ENCODE measurements at regions not wholly inside any gene's neighbourhood (a gene's known extent, or its start where the extent isn't known, plus 50 kb on each side); places are given as distances from the start of the nearest gene placed in this dataset.

DNA sequence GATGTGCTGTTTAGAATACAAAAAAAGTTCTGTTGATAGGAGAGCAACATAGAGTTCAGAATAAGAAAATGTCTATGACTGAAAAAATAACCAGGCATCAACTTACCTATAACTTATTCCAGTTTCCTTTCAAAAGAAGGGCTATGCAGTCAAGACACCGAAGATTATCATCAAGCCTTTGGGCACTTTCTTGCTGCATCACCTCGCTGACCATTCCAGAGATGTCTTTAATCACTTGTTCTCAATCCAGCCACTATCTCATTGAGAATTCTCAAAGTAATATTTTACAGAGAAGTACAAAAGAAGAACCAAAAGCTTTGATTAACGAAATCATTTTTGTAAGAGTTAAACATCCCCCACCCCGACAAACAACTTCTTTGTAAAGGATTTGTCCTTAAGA, 198.3 kb upstream of the P2RY1 start:
- Mint-ChIP-seq H3K4me3 (no peak overlapping the region), H3K36me3 (ENCODE audit: insufficient read depth in 1 of 3, low read depth in 3 of 3) (no peaks in the 10 kb centered on the region), H3K9me3 (no peaks in the 10 kb centered on the region; a peak in 1 of 5 replicates), H3K4me1 (no peaks in the 10 kb centered on the region), H3K27ac (no peak overlapping the region), H3K27me3 (ENCODE audit: low read depth) (no peaks in the 10 kb centered on the region)
- H3K9me3 ChIP-seq (ENCODE audit: control insufficient read depth, low read depth, low read length), result no peaks in the 10 kb centered on the region
- no peak overlapping the region for H2BK20ac ChIP-seq (ENCODE audit: low read depth, low read length, poor library complexity, severe bottlenecking)
- H2BK5ac ChIP-seq (ENCODE audit: insufficient read length, low read length), result no peak overlapping the region
- no peaks in the 10 kb centered on the region for H4K20me1 ChIP-seq (ENCODE audit: control insufficient read depth, insufficient read depth, insufficient read length)
- H2AFZ ChIP-seq (ENCODE audit: low read length), result no peak overlapping the region
- H3K9ac ChIP-seq (ENCODE audit: extremely low read depth, insufficient read length, low read length), result no peak overlapping the region
- no peak overlapping the region for H3K23ac ChIP-seq (ENCODE audit: insufficient read length, low read depth, low read length)
- H2BK120ac ChIP-seq (ENCODE audit: low read depth, low read length, poor library complexity, severe bottlenecking), result no peak overlapping the region
- no peaks in the 10 kb centered on the region; the same call in 1 of the 2 replicates for H3K27me3 ChIP-seq (ENCODE audit: insufficient read depth, low read length)
- H3K79me1 ChIP-seq (ENCODE audit: insufficient read depth, low read depth, low read length, poor library complexity, severe bottlenecking), result no peaks in the 10 kb centered on the region
- no peak for DNase-seq
- H3K27ac ChIP-seq (ENCODE audit: insufficient read length, low read depth, low read length), result no peak overlapping the region
- H3K23me2 ChIP-seq (ENCODE audit: insufficient read length, low read depth, low read length, poor library complexity, severe bottlenecking), result no peaks in the 10 kb centered on the region
- no peak overlapping the region for H3K4ac ChIP-seq (ENCODE audit: low read depth, low read length)
- no peak overlapping the region for H2BK15ac ChIP-seq (ENCODE audit: low read depth, low read length)
- no peaks in the 10 kb centered on the region; the same call in 1 of the 2 replicates for H3K4me1 ChIP-seq (ENCODE audit: insufficient read depth, low read length)
- H2BK12ac ChIP-seq (ENCODE audit: insufficient read length, low read depth, low read length), result no peak overlapping the region
- H3K14ac ChIP-seq (ENCODE audit: insufficient read depth, low read length), result no peak overlapping the region
- H3K56ac ChIP-seq (ENCODE audit: insufficient read length, low read depth, low read length), result no peak overlapping the region
- H4K91ac ChIP-seq (ENCODE audit: insufficient read length, low read depth, low read length), result no peak overlapping the region
- TF ChIP-seq, protein P1, sequence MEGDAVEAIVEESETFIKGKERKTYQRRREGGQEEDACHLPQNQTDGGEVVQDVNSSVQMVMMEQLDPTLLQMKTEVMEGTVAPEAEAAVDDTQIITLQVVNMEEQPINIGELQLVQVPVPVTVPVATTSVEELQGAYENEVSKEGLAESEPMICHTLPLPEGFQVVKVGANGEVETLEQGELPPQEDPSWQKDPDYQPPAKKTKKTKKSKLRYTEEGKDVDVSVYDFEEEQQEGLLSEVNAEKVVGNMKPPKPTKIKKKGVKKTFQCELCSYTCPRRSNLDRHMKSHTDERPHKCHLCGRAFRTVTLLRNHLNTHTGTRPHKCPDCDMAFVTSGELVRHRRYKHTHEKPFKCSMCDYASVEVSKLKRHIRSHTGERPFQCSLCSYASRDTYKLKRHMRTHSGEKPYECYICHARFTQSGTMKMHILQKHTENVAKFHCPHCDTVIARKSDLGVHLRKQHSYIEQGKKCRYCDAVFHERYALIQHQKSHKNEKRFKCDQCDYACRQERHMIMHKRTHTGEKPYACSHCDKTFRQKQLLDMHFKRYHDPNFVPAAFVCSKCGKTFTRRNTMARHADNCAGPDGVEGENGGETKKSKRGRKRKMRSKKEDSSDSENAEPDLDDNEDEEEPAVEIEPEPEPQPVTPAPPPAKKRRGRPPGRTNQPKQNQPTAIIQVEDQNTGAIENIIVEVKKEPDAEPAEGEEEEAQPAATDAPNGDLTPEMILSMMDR (conservative IDR thresholded peaks at IDR 0.05), result no peak
- no peaks in the 10 kb centered on the region for H3K79me2 ChIP-seq (ENCODE audit: insufficient read depth, low read length)
- H2AK5ac ChIP-seq (ENCODE audit: insufficient read length, low read length), result no peak overlapping the region
- no CpG with 5 or more reads among the region's 4 CpGs for WGBS (ENCODE audit: extremely low coverage, insufficient read length, low lambda C conversion rate)
- no peak overlapping the region for H3T11ph ChIP-seq (ENCODE audit: low read length)
- H3K18ac ChIP-seq (ENCODE audit: insufficient read length, low read depth, low read length), result no peak overlapping the region
- no peak overlapping the region for H3K4me2 ChIP-seq (ENCODE audit: insufficient read depth, insufficient read length, low read length)
- no peak overlapping the region for H4K8ac ChIP-seq (replicated peaks; ENCODE audit: insufficient read length, low read depth, low read length)
- no peak overlapping the region for H4K5ac ChIP-seq (ENCODE audit: insufficient read length, low read depth, low read length)

Data from H9 (cell line).